NCI-H345 treated with DMSO at 0.1 percent for 48 hours (cell line): ENCODE measurements at regions not wholly inside any gene's neighbourhood (a gene's known extent, or its start where the extent isn't known, plus 50 kb on each side); places are given as distances from the start of the nearest gene placed in this dataset.
"Not testable (repeated sequence)": the region's sequence is repeated elsewhere in the genome, so short reads cannot be mapped to it uniquely, and the experiment has no call there.

Experiments used
- DNase-seq: peaks from one replicate; lab custom pipeline; 2025; ENCODE audit not compliant: unreplicated experiment; lab: John Stamatoyannopoulos, UW

DNA sequence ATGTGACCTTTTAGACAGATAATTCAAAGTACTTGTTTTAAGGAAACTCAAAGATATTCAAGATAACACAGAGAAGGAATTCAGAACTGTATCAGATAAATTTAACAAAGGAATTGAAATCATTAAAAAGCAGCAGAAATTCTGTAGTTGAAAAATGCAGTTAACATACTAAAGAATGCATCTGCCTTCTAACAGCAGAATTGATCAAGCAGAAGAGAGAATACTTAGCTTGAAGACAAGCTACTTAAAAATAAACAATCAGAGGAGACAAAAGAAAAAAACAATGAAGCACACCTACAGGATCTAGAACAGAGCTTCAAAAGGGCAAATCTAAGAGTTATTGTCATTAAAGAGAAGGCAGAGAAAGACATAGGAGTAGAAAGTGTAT, 123.0 kb upstream of the TET2 start:
- DNase-seq: no peak

DNA sequence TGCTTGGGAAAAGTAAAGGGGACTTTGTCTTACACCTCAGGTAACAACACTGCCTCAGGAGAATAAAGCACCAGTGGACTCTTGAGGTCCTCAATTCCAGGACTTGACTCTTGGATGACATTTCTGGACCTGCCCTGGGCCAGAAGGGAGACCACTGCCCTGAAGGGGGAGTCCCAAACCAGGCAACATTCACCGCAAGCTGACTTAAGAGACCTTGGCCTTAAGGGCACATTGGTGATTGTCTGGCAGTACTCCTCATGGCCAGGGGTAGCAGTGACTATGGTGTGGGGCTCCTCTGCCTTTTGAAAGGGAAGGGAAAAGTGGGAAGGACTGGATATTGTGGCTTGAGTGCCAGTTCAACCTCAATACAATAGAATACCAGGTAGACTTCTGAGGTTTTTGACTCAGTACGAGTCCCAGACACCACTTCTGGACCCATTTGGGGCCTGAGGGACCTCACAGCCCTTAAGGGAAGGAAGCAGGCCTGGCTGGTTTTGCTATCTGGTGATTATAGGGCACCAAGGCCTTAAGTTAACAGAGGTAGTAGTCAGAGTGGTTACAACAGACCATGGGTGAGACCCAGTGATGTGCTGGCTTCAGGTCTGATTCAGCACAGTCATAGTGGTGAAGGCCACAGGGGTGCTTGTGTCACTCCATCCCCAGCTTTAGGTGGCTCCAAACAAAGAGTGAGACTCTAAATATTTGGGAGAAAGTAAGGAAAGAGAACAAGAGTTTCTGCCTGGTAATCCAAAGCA, 121.2 kb upstream of the TET2 start:
- no peak for DNase-seq

DNA sequence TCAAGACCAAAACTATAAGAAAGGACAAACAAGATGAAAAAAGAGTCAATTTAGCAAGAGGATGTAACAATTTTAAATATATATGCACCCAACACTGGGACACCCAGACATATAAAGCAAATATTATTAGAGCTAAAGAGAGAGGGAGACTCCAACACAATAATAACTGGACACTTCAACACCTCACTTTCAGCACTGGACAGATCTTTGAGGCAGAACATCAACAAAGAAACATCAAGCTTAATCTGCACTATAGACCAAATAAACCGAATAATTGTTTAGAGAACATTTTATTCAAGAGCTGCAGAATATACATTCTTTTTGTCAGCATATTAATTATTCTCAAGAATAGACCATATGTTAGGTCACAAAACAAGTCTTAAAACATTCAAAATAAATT, 109.7 kb upstream of the TET2 start:
- DNase-seq: no peak

DNA sequence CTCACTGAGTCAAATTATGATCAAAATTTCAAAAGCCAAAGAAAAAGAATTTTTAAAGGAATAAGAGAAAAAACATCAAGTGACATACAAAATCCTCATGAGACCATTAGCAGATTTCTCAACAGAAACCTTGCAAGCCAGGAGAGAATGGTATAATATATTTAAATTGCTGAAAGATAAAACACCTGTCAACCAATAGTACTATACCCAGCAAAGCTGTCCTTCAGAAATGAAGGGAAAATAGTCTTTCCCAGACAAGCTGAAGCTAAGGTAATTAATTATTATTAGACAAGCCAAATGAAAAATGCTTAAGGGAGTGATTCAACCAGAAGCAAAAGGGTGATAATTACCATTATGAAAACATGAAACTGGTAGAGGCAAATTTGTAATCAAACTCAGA, 104.2 kb upstream of the TET2 start:
- DNase-seq: no peak

DNA sequence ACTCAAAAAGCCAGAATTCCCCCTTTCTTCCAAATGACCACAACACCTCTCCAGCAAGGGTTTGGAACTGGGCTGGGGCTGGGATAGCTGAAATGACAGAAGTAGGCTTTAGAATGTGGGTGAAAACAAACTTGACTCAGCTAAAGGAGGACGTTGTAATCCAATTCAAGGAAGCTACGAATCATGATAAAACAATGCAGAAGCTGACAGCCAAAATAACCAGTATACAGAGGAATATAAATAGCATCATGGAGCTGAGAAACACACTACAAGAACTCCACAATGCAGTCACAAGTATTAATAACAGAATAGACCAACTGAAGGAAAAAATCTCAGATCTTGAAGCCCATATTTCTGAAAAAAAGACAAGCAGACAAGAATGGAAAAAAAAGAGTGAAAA, 95.8 kb upstream of the TET2 start:
- no peak for DNase-seq

DNA sequence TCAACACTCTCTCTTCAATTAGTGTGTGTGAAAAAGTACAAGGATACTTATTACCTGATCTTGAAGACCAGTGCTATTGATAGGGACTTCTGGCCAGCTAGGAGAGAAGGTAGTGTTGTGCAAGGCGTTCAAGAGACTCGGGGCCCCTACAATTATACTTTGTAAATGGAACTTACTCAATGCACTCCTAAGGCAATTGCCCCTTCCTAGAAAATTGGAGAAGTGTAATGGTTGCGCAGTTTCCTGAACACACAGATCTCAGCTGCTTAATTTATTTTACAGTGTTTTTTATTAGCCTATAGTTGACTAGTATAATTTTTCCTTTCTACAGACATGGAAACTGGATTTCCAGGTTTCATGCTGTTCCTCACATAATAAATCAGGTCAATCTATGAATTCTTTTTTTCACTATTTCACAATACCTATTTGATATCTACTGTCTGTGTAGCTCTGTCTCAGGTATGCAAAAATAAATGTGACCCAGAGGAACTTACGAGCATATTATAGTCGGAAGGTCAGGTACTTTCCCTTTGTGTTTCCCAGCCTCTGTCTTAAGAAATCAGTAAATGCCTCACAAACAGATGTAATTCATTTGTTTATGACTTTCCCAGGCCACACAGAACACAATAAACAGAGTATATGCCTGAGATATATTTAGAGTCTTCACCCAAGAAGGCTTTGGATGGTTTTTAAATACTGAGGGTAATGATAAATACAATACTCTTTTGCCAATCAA, 89.1 kb upstream of the TET2 start:
- DNase-seq: no peak

DNA sequence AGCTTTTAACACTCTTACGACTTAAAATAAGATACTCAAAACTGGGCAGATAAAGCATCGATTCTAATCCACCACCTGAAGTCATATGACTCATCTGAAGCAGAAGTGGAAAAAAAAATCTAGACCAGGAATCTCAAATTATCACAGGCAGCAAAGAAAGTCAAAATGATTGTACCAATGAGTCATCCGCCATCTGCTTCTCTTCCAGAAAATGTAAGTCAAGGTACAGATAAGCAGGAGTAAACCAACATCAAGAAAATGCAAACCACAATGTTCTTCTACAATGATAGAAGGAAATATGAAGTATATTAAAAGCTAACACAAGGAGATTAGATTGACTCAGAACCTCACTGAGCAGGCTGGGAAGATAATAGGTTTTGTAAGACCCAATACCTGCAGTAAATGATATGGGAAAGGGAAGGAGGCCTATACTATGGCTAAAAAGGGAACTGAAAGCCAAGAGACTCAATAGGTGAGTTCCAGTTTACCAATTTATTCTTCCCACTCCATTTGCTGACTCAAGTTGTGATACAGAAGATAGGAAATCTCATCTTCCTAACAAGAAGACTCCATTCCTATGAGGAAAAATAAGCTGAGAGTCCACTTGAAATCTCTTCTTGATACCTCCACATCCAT, 88.4 kb upstream of the TET2 start:
- no peak for DNase-seq

DNA sequence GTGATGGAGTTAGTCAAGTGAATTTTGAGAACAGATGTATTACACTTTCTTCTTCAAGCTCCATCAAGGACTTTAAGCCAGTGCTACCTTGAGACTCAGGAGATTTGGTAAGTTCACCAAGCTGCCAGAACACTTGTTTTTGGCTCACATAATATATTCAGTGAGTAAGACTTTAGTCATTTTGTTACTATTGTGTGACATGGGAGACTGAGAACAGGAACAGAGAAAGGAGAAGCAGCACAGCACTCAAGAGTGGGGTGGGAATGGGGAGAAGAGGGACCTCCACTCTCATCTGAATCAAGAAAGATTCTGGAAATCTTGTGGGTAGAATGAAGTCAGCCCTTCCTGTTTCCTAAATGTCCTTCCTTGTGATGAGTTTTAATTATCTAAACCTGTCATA, 87.3 kb upstream of the TET2 start:
- DNase-seq: no peak

DNA sequence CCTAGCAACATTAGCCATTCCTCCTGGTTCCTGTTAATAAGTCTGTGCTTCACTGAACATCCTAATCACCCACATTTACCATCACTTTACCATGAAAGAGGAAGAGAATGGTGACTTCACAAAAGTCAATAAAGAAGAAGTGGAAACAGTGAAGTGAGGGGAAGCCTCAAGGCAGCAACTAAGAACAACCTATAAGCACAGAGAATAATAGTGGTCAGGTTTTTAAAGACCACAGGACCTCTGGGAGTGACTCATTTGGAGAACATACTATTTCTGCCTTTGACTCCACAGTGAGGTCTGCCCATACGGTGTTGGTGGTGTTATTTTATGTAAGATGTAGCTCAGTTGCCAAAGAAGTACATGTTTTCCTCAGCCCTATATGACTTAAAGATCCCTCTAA, 86.0 kb upstream of the TET2 start:
- DNase-seq: no peak

DNA sequence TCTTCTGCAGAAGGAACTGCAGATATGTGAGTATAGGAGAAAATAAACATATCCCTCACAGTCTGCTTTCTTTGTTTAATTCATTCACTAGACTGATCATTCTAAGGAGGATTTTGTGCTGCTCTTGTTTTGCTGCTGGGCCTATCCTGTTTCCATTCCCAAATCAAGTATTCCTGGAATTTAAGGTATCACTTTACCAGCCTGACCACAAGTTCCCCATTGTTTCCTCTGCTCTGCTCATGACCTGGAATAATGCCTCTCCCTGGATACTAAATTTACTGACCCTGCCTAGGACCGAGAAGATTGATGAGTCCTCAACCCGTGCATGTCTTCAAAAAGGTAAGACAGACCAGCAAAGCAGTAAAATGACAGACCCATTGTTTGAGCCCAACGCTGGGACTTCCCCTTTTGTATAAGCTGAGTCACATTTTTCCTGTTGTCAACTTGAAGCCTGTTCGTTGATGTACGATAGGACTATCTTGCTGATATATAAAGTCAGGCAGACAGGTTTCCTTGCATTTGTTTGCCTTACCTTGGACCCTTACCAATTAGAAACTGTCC, 85.5 kb upstream of the TET2 start:
- DNase-seq: no peak

DNA sequence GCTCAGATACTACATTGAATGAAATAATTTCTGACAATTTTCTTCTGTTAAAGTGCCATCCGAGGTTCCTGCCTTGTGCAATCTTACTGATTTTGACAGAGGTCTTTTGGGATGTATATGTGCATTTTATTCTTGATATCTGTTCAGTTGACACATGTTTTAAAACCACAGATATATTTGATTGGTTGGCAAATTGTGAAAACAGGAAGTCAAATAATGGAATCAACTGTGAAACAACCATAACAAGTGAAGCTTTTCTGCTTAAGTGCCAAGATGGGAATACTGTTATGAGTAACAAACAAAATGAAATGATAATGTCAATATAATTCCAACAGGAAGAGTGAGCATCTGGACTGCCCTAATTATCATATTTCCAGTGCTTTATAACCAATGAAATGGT, 84.9 kb upstream of the TET2 start:
- no peak for DNase-seq

DNA sequence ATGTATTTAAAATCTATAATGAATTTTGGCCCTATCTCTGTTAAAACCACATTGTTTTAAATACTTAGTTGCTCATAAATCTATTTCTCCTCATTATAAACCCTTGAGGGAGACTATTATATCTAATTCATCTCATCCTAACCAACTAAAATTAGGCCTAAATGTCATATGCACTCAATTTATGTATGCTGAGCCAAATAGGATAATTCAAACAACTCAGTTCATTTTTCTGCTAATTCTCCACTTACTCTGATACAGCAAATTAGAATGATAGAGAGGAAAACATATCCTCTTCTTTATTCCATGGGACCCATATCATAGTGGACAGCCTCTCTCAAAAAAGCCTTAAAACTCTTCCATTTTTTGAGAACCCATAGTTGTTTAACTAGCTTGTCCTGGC, 80.3 kb upstream of the TET2 start:
- DNase-seq: no peak

DNA sequence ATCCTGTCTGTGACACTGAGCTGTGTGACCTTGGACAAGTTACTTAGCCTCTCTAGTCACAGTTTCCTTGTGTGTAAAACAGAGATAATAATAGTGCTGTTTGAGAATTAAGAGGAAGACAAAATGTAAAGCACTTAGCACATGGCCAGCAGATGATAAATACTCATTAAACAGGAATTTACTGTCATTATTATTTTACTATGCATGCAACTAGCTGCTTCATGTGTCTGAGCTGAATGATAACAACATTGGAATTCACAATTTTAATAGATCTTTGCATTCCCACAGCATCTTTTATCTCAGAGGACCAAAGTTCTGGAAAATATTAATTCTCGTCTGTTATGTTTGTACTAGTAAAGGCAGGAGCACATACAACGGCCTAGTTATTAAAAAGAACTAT, 79.2 kb upstream of the TET2 start:
- no peak for DNase-seq

DNA sequence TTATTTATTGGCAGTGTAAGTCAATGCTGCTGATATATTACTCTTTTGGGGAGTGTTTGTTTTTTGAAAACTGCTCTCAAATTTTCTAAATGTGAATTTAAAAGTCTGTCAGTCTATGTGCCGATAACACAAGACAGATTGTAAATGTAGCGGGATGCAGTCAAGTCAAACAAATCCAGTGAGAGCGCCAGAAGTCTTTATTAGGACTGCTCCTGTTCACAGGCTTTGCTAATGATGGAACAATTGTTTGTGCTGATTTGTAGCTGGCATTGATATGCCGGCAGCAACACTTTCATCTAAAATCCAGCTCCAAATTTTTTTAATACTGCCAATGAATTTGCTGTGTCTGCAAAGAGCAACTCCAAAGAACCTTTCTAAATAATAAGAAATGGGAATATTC, 78.7 kb upstream of the TET2 start:
- DNase-seq: peak; percentile 20

DNA sequence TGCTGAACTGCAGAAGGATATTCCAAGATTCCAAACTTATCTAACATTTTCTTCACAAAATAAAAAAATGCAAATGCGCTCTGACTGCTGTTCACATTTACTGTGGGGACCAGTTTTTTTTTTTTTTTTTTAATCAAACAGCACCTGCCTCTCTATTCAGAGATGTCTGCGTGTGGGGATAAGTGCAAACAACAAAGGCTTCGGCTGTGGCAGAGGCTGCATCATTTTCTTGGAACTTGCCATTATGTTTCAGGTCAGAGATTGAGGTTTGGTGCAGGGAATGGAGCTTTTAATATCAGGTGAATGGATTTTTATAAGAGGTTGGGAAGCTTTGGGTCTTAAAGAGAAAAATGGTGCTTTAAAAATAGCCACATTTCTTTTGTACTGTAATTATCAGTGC, 78.2 kb upstream of the TET2 start:
- DNase-seq: peak; percentile 51

DNA sequence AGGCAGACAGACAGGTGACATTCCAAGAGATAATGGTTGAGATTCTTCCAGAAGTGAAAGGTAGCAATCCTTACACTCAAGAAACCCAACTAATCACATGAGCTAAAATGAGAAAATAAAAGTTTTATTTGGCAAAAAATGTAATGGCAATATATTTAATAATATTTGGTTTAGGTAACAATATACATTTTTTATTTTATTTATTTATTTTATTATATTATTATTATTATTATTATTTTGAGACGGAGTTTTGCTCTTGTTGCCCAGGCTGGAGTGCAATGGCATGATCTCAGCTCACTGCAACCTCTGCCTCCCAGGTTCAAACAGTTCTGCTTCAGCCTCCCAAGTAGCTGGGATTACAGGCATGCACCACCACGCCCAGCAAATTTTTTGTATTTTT, 74.6 kb upstream of the TET2 start:
- DNase-seq: not testable (repeated sequence)

DNA sequence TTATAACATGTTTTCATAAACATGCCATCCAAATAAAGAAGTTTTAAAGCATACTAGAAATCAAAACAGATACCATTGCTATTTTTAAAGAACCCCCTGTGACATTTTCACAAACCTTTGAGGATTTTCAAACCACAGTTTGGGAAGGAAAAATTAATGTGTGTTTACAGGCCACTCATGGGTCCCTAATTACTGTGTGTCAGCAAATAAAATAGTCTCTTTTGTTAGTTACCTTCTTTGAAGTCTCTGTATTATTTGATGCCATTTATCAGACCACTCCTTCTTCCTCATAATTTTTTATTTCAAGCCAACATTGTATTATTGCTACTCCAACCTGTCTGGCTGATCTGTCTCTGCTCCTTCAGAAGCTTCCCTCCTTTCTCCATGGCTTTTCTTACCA, 72.6 kb upstream of the TET2 start:
- DNase-seq: no peak

DNA sequence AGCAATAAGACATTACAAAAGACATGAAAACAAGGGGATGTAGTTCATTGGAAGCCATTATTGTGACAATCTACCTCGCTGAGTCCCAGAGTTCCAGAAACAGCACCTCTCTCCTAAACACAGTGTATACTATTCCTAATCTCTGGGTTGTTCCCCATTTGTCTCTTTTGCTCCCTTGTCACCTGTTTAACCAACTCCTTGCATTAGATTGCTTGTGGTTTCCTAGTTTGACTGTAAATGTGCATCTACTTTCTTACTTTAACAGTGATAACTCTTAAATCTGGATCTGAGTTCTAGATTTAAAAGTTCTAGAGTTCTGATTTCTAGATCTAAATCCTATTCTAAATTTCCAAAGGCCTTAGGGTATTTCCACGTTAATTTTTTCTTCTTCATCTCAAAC, 71.6 kb upstream of the TET2 start:
- DNase-seq: no peak

DNA sequence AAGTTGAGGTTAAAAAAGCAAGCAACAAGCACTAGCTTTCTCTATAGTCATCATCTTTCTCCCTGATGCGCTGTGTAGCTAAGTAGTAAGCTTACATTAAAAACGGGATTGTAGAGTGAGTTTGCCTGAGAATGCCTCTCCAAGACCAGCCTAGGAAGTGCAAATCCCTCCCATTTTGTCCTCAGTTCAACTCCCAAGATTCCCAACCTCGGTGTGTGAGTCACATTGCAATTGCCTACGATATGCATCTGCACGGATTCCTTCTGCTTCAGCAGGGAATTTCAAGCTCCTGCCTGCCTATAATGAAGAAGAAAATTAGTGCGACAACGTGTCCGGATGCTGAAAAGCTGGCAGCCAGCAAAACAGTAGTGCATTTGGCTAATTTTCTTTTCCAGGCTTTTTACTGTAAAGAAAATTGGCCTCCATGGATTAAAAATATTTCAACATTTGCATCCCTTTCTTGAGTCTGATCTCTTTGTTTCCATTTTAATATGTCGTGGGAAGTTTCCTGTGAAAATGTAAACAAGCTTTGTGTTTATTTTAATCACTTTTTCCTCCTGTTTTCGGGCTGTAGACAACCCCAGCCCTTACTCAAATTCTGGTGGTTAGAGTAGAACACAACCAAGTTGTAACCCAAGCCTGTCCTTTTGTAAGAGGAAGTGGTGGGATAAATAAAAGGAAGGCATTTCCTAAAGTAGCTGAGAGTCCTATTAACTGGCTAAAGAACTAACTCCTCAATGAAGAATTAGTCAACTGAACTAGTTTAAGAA, 58.4 kb upstream of the TET2 start:
- no peak for DNase-seq

DNA sequence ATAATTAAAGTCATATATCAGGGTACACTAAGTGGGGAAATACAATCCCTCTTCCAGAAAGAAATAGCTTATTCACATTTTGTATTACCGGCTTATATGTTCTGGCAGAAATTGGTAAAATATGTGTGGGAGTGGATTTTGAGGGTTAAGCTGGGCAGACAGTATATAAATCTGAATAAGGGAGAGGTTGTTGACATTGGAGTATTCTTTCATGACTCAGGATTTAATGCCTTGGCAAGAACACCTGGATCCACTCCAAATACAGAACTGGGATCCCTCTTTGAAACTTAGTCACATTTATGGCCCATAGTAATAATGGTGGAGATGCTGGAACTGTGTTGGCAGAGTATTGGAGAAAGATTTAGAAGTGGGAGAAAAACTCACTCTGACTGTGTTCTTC, 54.3 kb upstream of the TET2 start:
- DNase-seq: no peak

DNA sequence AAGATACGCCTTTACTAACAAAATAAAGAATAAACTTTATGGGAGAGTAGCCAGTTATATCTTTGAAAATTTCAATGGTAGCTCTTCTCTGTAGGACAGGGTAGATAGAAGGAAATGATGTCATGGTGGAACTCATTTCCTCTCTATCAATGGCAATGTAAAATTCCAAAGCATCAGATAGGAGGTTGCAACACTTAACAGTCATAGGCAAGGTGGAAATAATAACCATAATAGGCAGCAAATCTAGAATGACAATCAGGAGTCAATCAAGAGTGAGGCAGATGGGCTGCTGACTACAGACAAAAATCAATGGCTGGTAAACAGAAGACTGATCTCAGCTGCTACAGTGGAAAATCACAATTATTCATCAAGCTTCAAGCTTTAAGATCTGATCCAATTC, 53.9 kb upstream of the TET2 start:
- no peak for DNase-seq
